ENCODE measurements at regions not wholly inside any gene's neighbourhood (a gene's known extent, or its start where the extent isn't known, plus 50 kb on each side); places are given as distances from the start of the nearest gene placed in this dataset.

DNA sequence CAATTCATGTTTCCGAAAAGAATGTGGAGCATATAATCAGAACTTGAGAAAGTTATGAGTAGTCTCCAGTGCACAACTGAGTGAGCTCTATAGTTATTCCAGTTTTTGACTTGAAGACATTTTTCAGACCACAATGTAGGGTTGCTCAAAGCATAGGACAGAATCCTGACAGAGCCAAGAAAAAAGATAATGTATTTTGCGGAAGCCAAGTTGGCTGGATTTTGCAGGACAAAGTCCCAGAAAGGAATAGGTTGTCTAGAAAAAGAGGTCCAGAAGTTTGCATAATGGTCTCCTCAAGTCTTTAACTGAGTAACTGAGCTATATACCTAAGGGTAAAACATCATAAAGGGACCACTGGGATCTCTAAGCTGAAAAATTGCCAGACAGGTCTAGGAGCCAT is 1028.0 kb downstream of the TAF11L14 start:
- TF ChIP-seq, protein P1, sequence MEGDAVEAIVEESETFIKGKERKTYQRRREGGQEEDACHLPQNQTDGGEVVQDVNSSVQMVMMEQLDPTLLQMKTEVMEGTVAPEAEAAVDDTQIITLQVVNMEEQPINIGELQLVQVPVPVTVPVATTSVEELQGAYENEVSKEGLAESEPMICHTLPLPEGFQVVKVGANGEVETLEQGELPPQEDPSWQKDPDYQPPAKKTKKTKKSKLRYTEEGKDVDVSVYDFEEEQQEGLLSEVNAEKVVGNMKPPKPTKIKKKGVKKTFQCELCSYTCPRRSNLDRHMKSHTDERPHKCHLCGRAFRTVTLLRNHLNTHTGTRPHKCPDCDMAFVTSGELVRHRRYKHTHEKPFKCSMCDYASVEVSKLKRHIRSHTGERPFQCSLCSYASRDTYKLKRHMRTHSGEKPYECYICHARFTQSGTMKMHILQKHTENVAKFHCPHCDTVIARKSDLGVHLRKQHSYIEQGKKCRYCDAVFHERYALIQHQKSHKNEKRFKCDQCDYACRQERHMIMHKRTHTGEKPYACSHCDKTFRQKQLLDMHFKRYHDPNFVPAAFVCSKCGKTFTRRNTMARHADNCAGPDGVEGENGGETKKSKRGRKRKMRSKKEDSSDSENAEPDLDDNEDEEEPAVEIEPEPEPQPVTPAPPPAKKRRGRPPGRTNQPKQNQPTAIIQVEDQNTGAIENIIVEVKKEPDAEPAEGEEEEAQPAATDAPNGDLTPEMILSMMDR (IDR thresholded peaks at IDR 0.05; ENCODE audit: low read depth, low read length, poor library complexity, severe bottlenecking) = no peak
- no peak for TF ChIP-seq EZH2phosphoT487 (IDR thresholded peaks at IDR 0.05; ENCODE audit: borderline replicate concordance, low read length)
